ENCODE measurements at regions not wholly inside any gene's neighbourhood (a gene's known extent, or its start where the extent isn't known, plus 50 kb on each side); places are given as distances from the start of the nearest gene placed in this dataset.

GRCh38 chr15:95511671-95512070, 818.8 kb upstream of the NR2F2 start:
- Histone ChIP-seq H3K79me2 (ENCODE audit: low read length) (no peaks in the 10 kb centered on the region), H3K4me3 (ENCODE audit: low read length) (no peak overlapping the region), H3K9ac (ENCODE audit: low read length) (no peak overlapping the region), H2AFZ (ENCODE audit: low read depth, low read length) (no peak overlapping the region), H3K9me3 (ENCODE audit: insufficient read depth, low read length) (no peaks in the 10 kb centered on the region), H3K27ac (ENCODE audit: low read length) (no peak overlapping the region), H3K4me2 (ENCODE audit: low read length) (no peak overlapping the region), H3K4me1 (ENCODE audit: low read length) (no peaks in the 10 kb centered on the region), H3K27me3 (ENCODE audit: low read depth, low read length) (no peaks in the 10 kb centered on the region), H3K36me3 (replicated peaks; ENCODE audit: low read depth, low read length) (no peaks in the 10 kb centered on the region), H4K20me1 (ENCODE audit: insufficient read depth, low read length) (no peaks in the 10 kb centered on the region)
- TF ChIP-seq EZH2phosphoT487 (IDR thresholded peaks at IDR 0.05; ENCODE audit: low read depth), result no peak
- TF ChIP-seq, protein P1, sequence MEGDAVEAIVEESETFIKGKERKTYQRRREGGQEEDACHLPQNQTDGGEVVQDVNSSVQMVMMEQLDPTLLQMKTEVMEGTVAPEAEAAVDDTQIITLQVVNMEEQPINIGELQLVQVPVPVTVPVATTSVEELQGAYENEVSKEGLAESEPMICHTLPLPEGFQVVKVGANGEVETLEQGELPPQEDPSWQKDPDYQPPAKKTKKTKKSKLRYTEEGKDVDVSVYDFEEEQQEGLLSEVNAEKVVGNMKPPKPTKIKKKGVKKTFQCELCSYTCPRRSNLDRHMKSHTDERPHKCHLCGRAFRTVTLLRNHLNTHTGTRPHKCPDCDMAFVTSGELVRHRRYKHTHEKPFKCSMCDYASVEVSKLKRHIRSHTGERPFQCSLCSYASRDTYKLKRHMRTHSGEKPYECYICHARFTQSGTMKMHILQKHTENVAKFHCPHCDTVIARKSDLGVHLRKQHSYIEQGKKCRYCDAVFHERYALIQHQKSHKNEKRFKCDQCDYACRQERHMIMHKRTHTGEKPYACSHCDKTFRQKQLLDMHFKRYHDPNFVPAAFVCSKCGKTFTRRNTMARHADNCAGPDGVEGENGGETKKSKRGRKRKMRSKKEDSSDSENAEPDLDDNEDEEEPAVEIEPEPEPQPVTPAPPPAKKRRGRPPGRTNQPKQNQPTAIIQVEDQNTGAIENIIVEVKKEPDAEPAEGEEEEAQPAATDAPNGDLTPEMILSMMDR (IDR thresholded peaks at IDR 0.05; ENCODE audit: low read depth, low read length), result no peak

DNA sequence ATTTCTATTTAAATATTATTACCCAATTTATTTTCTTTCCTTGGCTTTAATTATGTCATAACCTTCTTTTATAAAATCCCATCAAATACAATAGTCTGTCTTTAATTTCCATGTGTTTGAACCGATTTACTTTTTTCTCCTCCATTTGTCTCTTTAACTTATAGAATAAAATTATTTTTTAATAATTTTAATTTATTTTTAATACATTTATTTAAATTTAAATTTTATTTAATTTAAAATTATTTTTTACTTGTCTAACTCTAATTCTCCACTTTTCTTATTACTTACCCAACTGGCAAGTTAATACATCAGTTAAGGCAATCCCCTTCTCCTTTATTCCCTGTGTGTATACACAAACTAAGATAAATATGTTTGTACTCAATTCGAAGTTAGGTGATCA, 817.6 kb upstream of the NR2F2 start:
- Histone ChIP-seq H3K36me3 (replicated peaks; ENCODE audit: low read depth, low read length) (no peaks in the 10 kb centered on the region), H3K9me3 (ENCODE audit: insufficient read depth, low read length) (no peaks in the 10 kb centered on the region), H4K20me1 (ENCODE audit: insufficient read depth, low read length) (no peaks in the 10 kb centered on the region), H3K79me2 (ENCODE audit: low read length) (no peaks in the 10 kb centered on the region), H3K4me2 (ENCODE audit: low read length) (no peak overlapping the region), H3K27ac (ENCODE audit: low read length) (no peak overlapping the region), H2AFZ (ENCODE audit: low read depth, low read length) (no peak overlapping the region), H3K4me1 (ENCODE audit: low read length) (no peaks in the 10 kb centered on the region), H3K9ac (ENCODE audit: low read length) (no peak overlapping the region), H3K4me3 (ENCODE audit: low read length) (no peak overlapping the region), H3K27me3 (ENCODE audit: low read depth, low read length) (no peaks in the 10 kb centered on the region)
- TF ChIP-seq EZH2phosphoT487 (IDR thresholded peaks at IDR 0.05; ENCODE audit: low read depth), result no peak
- TF ChIP-seq, protein P1 (IDR thresholded peaks at IDR 0.05; ENCODE audit: low read depth, low read length), result no peak

DNA sequence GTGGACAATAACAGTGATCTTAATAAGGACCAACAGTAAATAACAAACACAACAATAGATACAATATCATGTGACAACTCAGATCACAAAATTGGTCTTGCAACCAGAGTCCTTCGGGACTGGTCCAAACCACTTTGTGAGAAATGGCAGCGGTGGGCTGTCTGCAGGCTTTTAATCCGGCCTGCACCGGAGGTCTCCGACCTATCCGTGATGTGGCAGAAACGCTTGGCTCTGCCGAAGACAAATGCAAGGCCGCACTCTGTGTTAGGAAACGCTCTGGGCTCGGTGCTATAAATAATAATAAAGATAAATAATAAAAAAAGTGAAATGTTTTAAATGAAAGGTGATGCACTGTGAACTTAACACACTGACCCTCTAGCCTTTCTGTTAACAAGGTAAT, 810.6 kb upstream of the NR2F2 start:
- no peaks in the 10 kb centered on the region for H3K4me1 ChIP-seq (ENCODE audit: low read length)
- no peaks in the 10 kb centered on the region for H3K36me3 ChIP-seq (replicated peaks; ENCODE audit: low read depth, low read length)
- H3K27ac ChIP-seq (ENCODE audit: low read length), result no peak overlapping the region
- H3K4me2 ChIP-seq (ENCODE audit: low read length), result no peak overlapping the region
- no peak for TF ChIP-seq EZH2phosphoT487 (IDR thresholded peaks at IDR 0.05; ENCODE audit: low read depth)
- TF ChIP-seq, protein P1 (IDR thresholded peaks at IDR 0.05; ENCODE audit: low read depth, low read length), result no peak
- H3K27me3 ChIP-seq (ENCODE audit: low read depth, low read length), result no peaks in the 10 kb centered on the region
- no peak overlapping the region for H2AFZ ChIP-seq (ENCODE audit: low read depth, low read length)
- no peaks in the 10 kb centered on the region for H4K20me1 ChIP-seq (ENCODE audit: insufficient read depth, low read length)
- H3K9me3 ChIP-seq (ENCODE audit: insufficient read depth, low read length), result no peaks in the 10 kb centered on the region
- H3K79me2 ChIP-seq (ENCODE audit: low read length), result no peaks in the 10 kb centered on the region
- no peak overlapping the region for H3K9ac ChIP-seq (ENCODE audit: low read length)
- no peak overlapping the region for H3K4me3 ChIP-seq (ENCODE audit: low read length)

DNA sequence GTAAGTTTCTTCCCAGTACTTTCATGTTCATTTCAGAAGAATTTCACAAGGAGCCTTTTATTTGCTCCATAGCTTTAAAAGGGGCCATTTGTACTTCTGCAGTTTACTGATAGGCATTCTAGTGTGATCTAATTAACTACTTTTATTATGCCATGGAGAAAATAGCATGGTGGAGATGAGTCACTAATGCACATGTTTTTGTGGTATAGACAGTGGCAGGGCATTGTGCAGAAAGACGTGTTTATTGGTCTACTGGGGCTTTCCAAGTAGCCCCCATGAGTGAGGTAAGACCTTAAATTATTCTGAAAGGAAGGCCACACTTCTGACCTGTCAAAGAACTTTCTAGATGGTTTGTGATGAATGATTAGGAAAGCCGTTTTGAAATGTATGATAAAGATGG, 810.0 kb upstream of the NR2F2 start:
- Histone ChIP-seq H3K9ac (ENCODE audit: low read length) (no peak overlapping the region), H3K79me2 (ENCODE audit: low read length) (no peaks in the 10 kb centered on the region), H3K36me3 (replicated peaks; ENCODE audit: low read depth, low read length) (no peaks in the 10 kb centered on the region), H3K4me3 (ENCODE audit: low read length) (no peak overlapping the region), H3K4me1 (ENCODE audit: low read length) (no peaks in the 10 kb centered on the region), H2AFZ (ENCODE audit: low read depth, low read length) (no peak overlapping the region), H4K20me1 (ENCODE audit: insufficient read depth, low read length) (no peaks in the 10 kb centered on the region), H3K27me3 (ENCODE audit: low read depth, low read length) (no peaks in the 10 kb centered on the region), H3K27ac (ENCODE audit: low read length) (no peak overlapping the region), H3K4me2 (ENCODE audit: low read length) (no peak overlapping the region), H3K9me3 (ENCODE audit: insufficient read depth, low read length) (no peaks in the 10 kb centered on the region)
- TF ChIP-seq, protein P1 (IDR thresholded peaks at IDR 0.05; ENCODE audit: low read depth, low read length), result no peak
- no peak for TF ChIP-seq EZH2phosphoT487 (IDR thresholded peaks at IDR 0.05; ENCODE audit: low read depth)

Measured in OCI-LY3 (cell line).